SK-N-SH (cell line): ENCODE measurements at regions not wholly inside any gene's neighbourhood (a gene's known extent, or its start where the extent isn't known, plus 50 kb on each side); places are given as distances from the start of the nearest gene placed in this dataset.

Source experiments
- CTCF ChIA-PET: fragments of 300-600, 350-600 bp; formaldehyde crosslinking; extraction: SDS; loops from one replicate; lab custom pipeline; 2021; lab: Yijun Ruan, JAX
- POLR2A ChIA-PET: fragments of 350-600 bp; sonication (Branson Sonifier 250); formaldehyde crosslinking; extraction: SDS; loops from one replicate; lab custom pipeline; 2020; ENCODE audit warnings: antibody characterized with exemption, inconsistent platforms; lab: Yijun Ruan, JAX
- DNase-seq: peaks from one replicate; pipeline ENCODE4 v3.0.0; 2012
- H2AFZ ChIP-seq: fragments of 200-600 bp; sonication (generic); 2 replicates; pipeline ENCODE4 v1.8.1; 2016; ENCODE audit warnings: antibody characterized with exemption, mild to moderate bottlenecking, low read depth
- H3F3A ChIP-seq: fragments of 200-600 bp; sonication (generic); replicated peaks from 2 replicates; pipeline ENCODE3; 2016; ENCODE audit warnings: antibody characterized with exemption, mild to moderate bottlenecking; ENCODE audit not compliant: insufficient read depth
- H3K27ac ChIP-seq, 2 experiments: fragments of 200-500 bp in 1 of 2; fragments of 200-600 bp in 1 of 2; sonication (Bioruptor generic) in 1 of 2; sonication (generic), shearing (Covaris generic) in 1 of 2; 2 replicates each; pipeline versions ENCODE4 v1.5.1 to v1.6.1; 2014 to 2016; ENCODE audit warnings: low read depth in 2 of 2, inconsistent platforms in 1 of 2, low read length in 1 of 2, mild to moderate bottlenecking in 1 of 2, mixed read lengths in 1 of 2
- H3K27me3 ChIP-seq: fragments of 200-600 bp; sonication (generic), shearing (Covaris generic); 2 replicates; pipeline ENCODE4 v1.6.1; 2016; ENCODE audit warnings: mixed run types; ENCODE audit not compliant: insufficient read depth
- H3K36me3 ChIP-seq, 2 experiments: fragments of 200-500 bp in 1 of 2; fragments of 200-600 bp in 1 of 2; sonication (Bioruptor generic) in 1 of 2; sonication (generic) in 1 of 2; replicated peaks in 1 of 2; 2 replicates each; pipeline versions ENCODE3 to v1.5.1; 2014 to 2016; ENCODE audit warnings: low read length in 1 of 2, mild to moderate bottlenecking in 1 of 2; ENCODE audit not compliant: insufficient read depth in 2 of 2, control insufficient read depth in 1 of 2
- H3K4me1 ChIP-seq, 2 experiments: fragments of 200-500 bp in 1 of 2; fragments of 200-600 bp in 1 of 2; sonication (Bioruptor generic) in 1 of 2; sonication (generic), shearing (Covaris generic) in 1 of 2; 2 replicates each; pipeline versions ENCODE4 v1.5.1 to v1.6.1; 2014 to 2016; ENCODE audit warnings: low read depth in 1 of 2, low read length in 1 of 2, mixed run types in 1 of 2; ENCODE audit not compliant: insufficient read depth in 2 of 2, control insufficient read depth in 1 of 2
- H3K4me2 ChIP-seq: fragments of 200-600 bp; sonication (generic), shearing (Covaris generic); 2 replicates; pipeline ENCODE4 v1.6.1; 2017; ENCODE audit warnings: mixed run types
- H3K4me3 ChIP-seq, 2 experiments: fragments of 200-500 bp in 1 of 2; fragments of 200-600 bp in 1 of 2; sonication (Bioruptor generic) in 1 of 2; sonication (generic), shearing (Covaris generic) in 1 of 2; 2 replicates each; pipeline versions ENCODE4 v1.5.1 to v1.8.1; 2014 to 2016; ENCODE audit warnings: low read depth in 2 of 2, inconsistent platforms in 1 of 2, low read length in 1 of 2, mild to moderate bottlenecking in 1 of 2, mixed read lengths in 1 of 2, moderate library complexity in 1 of 2
- H3K79me2 ChIP-seq: fragments of 200-600 bp; sonication (generic); 2 replicates; pipeline ENCODE4 v1.8.1; 2017; ENCODE audit warnings: mild to moderate bottlenecking; ENCODE audit not compliant: insufficient read depth
- H3K9ac ChIP-seq: fragments of 200-600 bp; sonication (generic); 2 replicates; pipeline ENCODE4 v1.6.1; 2017; ENCODE audit warnings: mixed run types
- H3K9me2 ChIP-seq: fragments of 200-600 bp; sonication (generic); 2 replicates; pipeline ENCODE4 v1.6.1; 2017; ENCODE audit warnings: mixed run types
- H3K9me3 ChIP-seq: fragments of 200-600 bp; sonication (generic); 2 replicates; pipeline ENCODE4 v1.6.1; 2017; ENCODE audit warnings: mixed run types, mild to moderate bottlenecking, moderate library complexity
- H4K20me1 ChIP-seq: fragments of 200-600 bp; sonication (generic); 2 replicates; pipeline ENCODE4 v1.6.1; 2017; ENCODE audit warnings: mild to moderate bottlenecking, mixed run types; ENCODE audit not compliant: insufficient read depth
- CHD2 ChIP-seq: fragments of 150-350 bp; IDR thresholded peaks from 2 replicates; pipeline ENCODE4 v1.6.1; 2018; ENCODE audit warnings: low read length; ENCODE audit not compliant: partially characterized antibody
- CTCF ChIP-seq: fragments of 200-600 bp; sonication (generic); IDR thresholded peaks from 2 replicates; pipeline ENCODE4 v1.6.1; 2017; ENCODE audit warnings: antibody characterized with exemption, mild to moderate bottlenecking, moderate library complexity
- EP300 ChIP-seq, 2 experiments: IDR thresholded peaks; 2 replicates each; pipeline versions ENCODE4 v1.4.0 to v1.6.1; 2012; ENCODE audit warnings: borderline replicate concordance in 1 of 2, low read depth in 1 of 2, low read length in 1 of 2
- EZH2phosphoT487 ChIP-seq: fragments of 200-600 bp; sonication (generic); IDR thresholded peaks from 2 replicates; pipeline ENCODE4 v1.6.1; 2017; ENCODE audit warnings: low read depth, mixed run types, mild to moderate bottlenecking, antibody characterized with exemption, moderate library complexity, borderline replicate concordance
- FOSL2 ChIP-seq: IDR thresholded peaks from 2 replicates; pipeline ENCODE4 v1.4.0; 2012; ENCODE audit warnings: low read depth, mild to moderate bottlenecking, moderate library complexity, borderline replicate concordance
- FOXM1 ChIP-seq: IDR thresholded peaks from 2 replicates; pipeline ENCODE4 v1.4.0; 2012; ENCODE audit warnings: low read depth, mild to moderate bottlenecking
- GATA2 ChIP-seq: sonication (generic); formaldehyde crosslinking; IDR thresholded peaks from 2 replicates; pipeline ENCODE4 v1.5.0; 2020; ENCODE audit warnings: mild to moderate bottlenecking, missing genetic modification reagents
- IRF3 ChIP-seq: fragments of 150-350 bp; IDR thresholded peaks from 2 replicates; pipeline ENCODE4 v1.6.1; 2016; ENCODE audit warnings: mild to moderate bottlenecking, low read depth, low read length
- JUND ChIP-seq: IDR thresholded peaks from 2 replicates; pipeline ENCODE4 v1.4.0; 2012
- MAX ChIP-seq: IDR thresholded peaks from 2 replicates; pipeline ENCODE4 v1.4.0; 2012; ENCODE audit warnings: low read depth
- NFIC ChIP-seq: IDR thresholded peaks from 2 replicates; pipeline ENCODE4 v1.4.0; 2012; ENCODE audit warnings: borderline replicate concordance
- POLR2AphosphoS5 ChIP-seq: IDR thresholded peaks from 2 replicates; pipeline ENCODE4 v1.6.1; 2012; ENCODE audit warnings: low read depth, low read length
- RAD21 ChIP-seq: IDR thresholded peaks from 2 replicates; pipeline ENCODE4 v1.6.1; 2012; ENCODE audit warnings: mild to moderate bottlenecking, low read length
- RCOR1 ChIP-seq: fragments of 150-350 bp; IDR thresholded peaks from 2 replicates; pipeline ENCODE4 v1.6.1; 2017; ENCODE audit warnings: antibody characterized with exemption, low read length
- RFX5 ChIP-seq: IDR thresholded peaks from 2 replicates; pipeline ENCODE4 v1.6.1; 2012; ENCODE audit warnings: mild to moderate bottlenecking, improper control_type of control experiment, low read length
- RXRA ChIP-seq: IDR thresholded peaks from 2 replicates; pipeline ENCODE4 v1.4.0; 2012; ENCODE audit warnings: low read depth, mild to moderate bottlenecking, borderline replicate concordance
- TEAD4 ChIP-seq: IDR thresholded peaks from 2 replicates; pipeline ENCODE4 v1.4.0; 2012; ENCODE audit warnings: mild to moderate bottlenecking, borderline replicate concordance; ENCODE audit not compliant: insufficient read depth
- USF2 ChIP-seq: fragments of 150-350 bp; IDR thresholded peaks from 2 replicates; pipeline ENCODE4 v1.6.1; 2017; ENCODE audit warnings: antibody characterized with exemption, low read length, low read depth, borderline replicate concordance
- YY1 ChIP-seq: IDR thresholded peaks from 2 replicates; pipeline ENCODE4 v1.4.0; 2012; ENCODE audit warnings: low read depth, mild to moderate bottlenecking
- WGBS: methylation state at CpG from one replicate; pipeline ENCODE4 v1.1.6; 2017; ENCODE audit warnings: low lambda C conversion rate; 5-methylcytosine and 5-hydroxymethylcytosine counted together

- H3K4me3 ChIP-seq: no peak overlapping the region
- no peaks in the 10 kb centered on the region for H3F3A ChIP-seq
- H3K4me1 ChIP-seq: peaks cover 0 to 15% of the 10 kb centered on the region in 2 experiments; a peak in 2 of 4 replicates
- DNase-seq: peak; percentile 68
- no peaks in the 10 kb centered on the region for H3K9me2 ChIP-seq
- H3K9me3 ChIP-seq: no peaks in the 10 kb centered on the region
- H2AFZ ChIP-seq: no peak overlapping the region
- ChIA-PET CTCF (interaction anchor here (1.1 kb wide), 1 partner anchor 33 kb away, joined by 3 read pairs; no protein-coding TSS in a partner anchor), POLR2A (no interaction called here)
- H3K9ac ChIP-seq: no peak overlapping the region
- H3K79me2 ChIP-seq: no peaks in the 10 kb centered on the region
- H3K4me2 ChIP-seq: no peak overlapping the region
- H4K20me1 ChIP-seq: no peaks in the 10 kb centered on the region
- 20% methylated on average over 4 of the region's 4 CpGs for WGBS
- TF ChIP-seq RXRA: no peak
- TF ChIP-seq RFX5: peak; percentile 94
- TF ChIP-seq EP300 (IDR thresholded peaks at IDR 0.05; ENCODE audit: borderline replicate concordance in 1 of 2, low read depth in 1 of 2, low read length in 1 of 2): peak in 1 of 2 experiments; percentile 65; a peak in 1 of 4 replicates
- TF ChIP-seq USF2: no peak
- TF ChIP-seq POLR2AphosphoS5: no peak
- no peak for TF ChIP-seq JUND
- TF ChIP-seq FOSL2: no peak
- no peak for TF ChIP-seq RAD21
- TF ChIP-seq, all 33 proteins: peak for 2
- H3K27me3 ChIP-seq: no peaks in the 10 kb centered on the region
- H3K36me3 ChIP-seq: no peaks in the 10 kb centered on the region
- H3K27ac ChIP-seq: peak overlapping the region in 1 of 2 experiments; percentile 87; a peak in 2 of 4 replicates
Measured at GRCh38 chr9:120152295-120152694, 427.7 kb downstream of the CDK5RAP2 start.

GRCh38 chr9:120151806-120152205 lies 428.2 kb downstream of the CDK5RAP2 start:
- CTCF ChIA-PET: no interaction called here
- peak overlapping the region in 1 of 2 experiments; percentile 87; a peak in 2 of 4 replicates for H3K27ac ChIP-seq
- 45% methylated on average over 12 of the region's 12 CpGs for WGBS
- H2AFZ ChIP-seq: no peak overlapping the region
- no peaks in the 10 kb centered on the region for H3K9me2 ChIP-seq
- H3K4me3 ChIP-seq: no peak overlapping the region
- DNase-seq: no peak
- no peak overlapping the region for H3K9ac ChIP-seq
- H3F3A ChIP-seq: no peaks in the 10 kb centered on the region
- POLR2A ChIA-PET: no interaction called here
- H3K79me2 ChIP-seq: no peaks in the 10 kb centered on the region
- H3K36me3 ChIP-seq: no peaks in the 10 kb centered on the region
- no peaks in the 10 kb centered on the region for H3K9me3 ChIP-seq
- peaks cover 0 to 15% of the 10 kb centered on the region in 2 experiments; a peak in 2 of 4 replicates for H3K4me1 ChIP-seq
- H3K27me3 ChIP-seq: no peaks in the 10 kb centered on the region
- H3K4me2 ChIP-seq: no peak overlapping the region
- H4K20me1 ChIP-seq: no peaks in the 10 kb centered on the region
- TF ChIP-seq RCOR1: no peak
- TF ChIP-seq YY1: no peak
- TF ChIP-seq FOXM1: no peak
- no peak for TF ChIP-seq EZH2phosphoT487
- TF ChIP-seq USF2: no peak
- TF ChIP-seq TEAD4: no peak
- TF ChIP-seq NFIC: no peak
- TF ChIP-seq CHD2: no peak
- no peak for TF ChIP-seq FOSL2
- no peak for TF ChIP-seq GATA2 (CRISPR knock-in tag)
- no peak for TF ChIP-seq RAD21
- TF ChIP-seq CTCF: no peak
- no peak for TF ChIP-seq IRF3
- TF ChIP-seq MAX: no peak
